Breast epithelium (tissue), 3 donors: ENCODE measurements at regions not wholly inside any gene's neighbourhood (a gene's known extent, or its start where the extent isn't known, plus 50 kb on each side); places are given as distances from the start of the nearest gene placed in this dataset.

Source experiments
- POLR2A ChIP-seq: fragments of 450-650 bp; IDR thresholded peaks from one replicate; pipeline ENCODE4 v1.6.1; 2016; ENCODE audit warnings: antibody characterized with exemption, mild to moderate bottlenecking, moderate library complexity
- POLR2AphosphoS5 ChIP-seq, 3 donors: sonication (generic); formaldehyde crosslinking; IDR thresholded peaks; one replicate each; pipeline ENCODE4 v1.6.1; 2017; ENCODE audit warnings: antibody characterized with exemption in 3 of 3
- TF ChIP-seq, protein P1 (sequence below), 3 donors: fragments of 450-650 bp; IDR thresholded peaks; one replicate each; pipeline ENCODE4 v1.5.1; 2016 to 2017; ENCODE audit warnings: antibody characterized with exemption in 3 of 3, mild to moderate bottlenecking in 3 of 3, moderate library complexity in 3 of 3

DNA sequence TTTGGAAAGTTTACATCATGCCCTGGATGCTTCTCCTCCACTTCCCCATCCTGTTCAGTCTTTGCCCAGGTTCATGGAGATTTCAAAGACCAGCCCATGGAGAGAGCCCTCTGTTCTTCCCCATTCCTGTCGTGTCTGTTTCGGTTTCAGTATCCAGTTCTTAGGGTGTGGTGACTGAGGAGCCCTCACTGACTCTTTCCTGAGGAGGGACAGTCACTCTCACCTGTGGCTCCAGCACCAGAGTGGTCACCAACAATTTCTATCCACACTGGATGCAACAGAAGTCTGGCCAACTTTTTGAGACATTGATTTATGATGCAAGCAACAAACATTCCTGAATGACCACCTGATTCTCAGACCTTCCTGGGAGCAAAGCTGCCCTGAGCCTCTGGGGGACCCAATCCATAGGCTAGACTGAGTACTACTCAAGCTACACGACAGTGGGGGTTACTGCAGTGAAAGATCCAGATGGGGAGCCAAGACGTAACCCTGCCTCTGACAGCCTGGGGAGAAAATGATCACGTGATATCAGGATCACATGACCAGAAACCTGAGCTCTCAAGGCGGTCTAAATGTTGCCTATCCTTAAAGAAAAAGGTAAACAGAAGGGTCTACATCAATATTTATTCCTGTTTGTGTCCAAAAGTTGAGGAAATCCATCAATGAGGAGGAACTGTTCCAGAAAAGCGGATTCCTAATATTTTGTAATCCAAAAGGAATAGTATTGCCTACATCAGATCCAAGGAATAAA lies 76.2 kb upstream of the VPREB1 start:
- TF ChIP-seq, protein P1, sequence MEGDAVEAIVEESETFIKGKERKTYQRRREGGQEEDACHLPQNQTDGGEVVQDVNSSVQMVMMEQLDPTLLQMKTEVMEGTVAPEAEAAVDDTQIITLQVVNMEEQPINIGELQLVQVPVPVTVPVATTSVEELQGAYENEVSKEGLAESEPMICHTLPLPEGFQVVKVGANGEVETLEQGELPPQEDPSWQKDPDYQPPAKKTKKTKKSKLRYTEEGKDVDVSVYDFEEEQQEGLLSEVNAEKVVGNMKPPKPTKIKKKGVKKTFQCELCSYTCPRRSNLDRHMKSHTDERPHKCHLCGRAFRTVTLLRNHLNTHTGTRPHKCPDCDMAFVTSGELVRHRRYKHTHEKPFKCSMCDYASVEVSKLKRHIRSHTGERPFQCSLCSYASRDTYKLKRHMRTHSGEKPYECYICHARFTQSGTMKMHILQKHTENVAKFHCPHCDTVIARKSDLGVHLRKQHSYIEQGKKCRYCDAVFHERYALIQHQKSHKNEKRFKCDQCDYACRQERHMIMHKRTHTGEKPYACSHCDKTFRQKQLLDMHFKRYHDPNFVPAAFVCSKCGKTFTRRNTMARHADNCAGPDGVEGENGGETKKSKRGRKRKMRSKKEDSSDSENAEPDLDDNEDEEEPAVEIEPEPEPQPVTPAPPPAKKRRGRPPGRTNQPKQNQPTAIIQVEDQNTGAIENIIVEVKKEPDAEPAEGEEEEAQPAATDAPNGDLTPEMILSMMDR (IDR thresholded peaks at IDR 0.05), result no peak
- TF ChIP-seq POLR2A (no peak), POLR2AphosphoS5 (IDR thresholded peaks at IDR 0.05) (no peak)
